SK-N-SH treated with all-trans-retinoic acid at 6 μM for 48 hours (cell line): ENCODE measurements at regions not wholly inside any gene's neighbourhood (a gene's known extent, or its start where the extent isn't known, plus 50 kb on each side); places are given as distances from the start of the nearest gene placed in this dataset.
"Not testable (repeated sequence)": the region's sequence is repeated elsewhere in the genome, so short reads cannot be mapped to it uniquely, and the experiment has no call there.

ENCODE experiments used
- ATAC-seq: fragments of 200-7000 bp; cut with Tn5 transposase; 3 replicates; pipeline ENCODE4 v1.9.1; 2020; ENCODE audit warnings: mild to moderate bottlenecking, moderate library complexity
- ARNTL ChIP-seq: fragments of 450-650 bp; formaldehyde crosslinking; IDR thresholded peaks from 2 replicates; pipeline ENCODE4 v1.5.0; 2020; ENCODE audit warnings: low read depth, mild to moderate bottlenecking, moderate library complexity, borderline replicate concordance
- BACH2 ChIP-seq: fragments of 250-450 bp; sonication (Bioruptor Pico); IDR thresholded peaks from 2 replicates; pipeline ENCODE4 v1.9.0; 2021; ENCODE audit warnings: mild to moderate bottlenecking, borderline replicate concordance
- CSDC2 ChIP-seq: fragments of 250-450 bp; sonication (Bioruptor Pico); IDR thresholded peaks from 2 replicates; pipeline ENCODE4 v1.5.0; 2020; ENCODE audit warnings: mild to moderate bottlenecking, moderate library complexity
- GLIS3 ChIP-seq: fragments of 250-450 bp; sonication (Bioruptor Pico); IDR thresholded peaks from 2 replicates; pipeline ENCODE4 v1.5.0; 2020; ENCODE audit warnings: mild to moderate bottlenecking, moderate library complexity
- ISL1 ChIP-seq: fragments of 250-450 bp; sonication (Bioruptor Pico); IDR thresholded peaks from 2 replicates; pipeline ENCODE4 v2.1.2; 2022; ENCODE audit warnings: mild to moderate bottlenecking, moderate library complexity
- OSR1 ChIP-seq: fragments of 250-450 bp; sonication (Bioruptor Pico); IDR thresholded peaks from 2 replicates; pipeline ENCODE4 v1.8.0; 2022; ENCODE audit warnings: moderate library complexity, mild to moderate bottlenecking, inconsistent platforms
- PPARA ChIP-seq: fragments of 250-450 bp; sonication (Bioruptor Pico); IDR thresholded peaks from 2 replicates; pipeline ENCODE4 v1.5.0; 2020; ENCODE audit warnings: mild to moderate bottlenecking, borderline replicate concordance
- RARB ChIP-seq: fragments of 250-450 bp; sonication (Bioruptor Pico); IDR thresholded peaks from 2 replicates; pipeline ENCODE4 v1.8.0; 2021; ENCODE audit warnings: mild to moderate bottlenecking, moderate library complexity
- TCF4 ChIP-seq: fragments of 250-450 bp; sonication (Bioruptor Pico); IDR thresholded peaks from 2 replicates; pipeline ENCODE4 v1.8.0; 2021; ENCODE audit warnings: mild to moderate bottlenecking, moderate library complexity, borderline replicate concordance
- TOX ChIP-seq: fragments of 250-450 bp; sonication (Bioruptor Pico); IDR thresholded peaks from 2 replicates; pipeline ENCODE4 v1.8.0; 2021; ENCODE audit warnings: mild to moderate bottlenecking, moderate library complexity, borderline replicate concordance
- ZFP3 ChIP-seq: fragments of 250-450 bp; sonication (Bioruptor Pico); IDR thresholded peaks from 2 replicates; pipeline ENCODE4 v1.5.0; 2020; ENCODE audit warnings: mild to moderate bottlenecking, moderate library complexity
- ZFP30 ChIP-seq: fragments of 450-650 bp; formaldehyde crosslinking; IDR thresholded peaks from 2 replicates; pipeline ENCODE4 v1.5.0; 2022; ENCODE audit warnings: mild to moderate bottlenecking, moderate library complexity
- ZNF565 ChIP-seq: fragments of 450-650 bp; formaldehyde crosslinking; conservative IDR thresholded peaks from 2 replicates; pipeline ENCODE4 v1.5.0; 2020; ENCODE audit warnings: low read depth, mild to moderate bottlenecking, moderate library complexity
- ZNF70 ChIP-seq: fragments of 450-650 bp; formaldehyde crosslinking; IDR thresholded peaks from 2 replicates; pipeline ENCODE4 v1.5.0; 2020; ENCODE audit warnings: mild to moderate bottlenecking, moderate library complexity
- ZNF8 ChIP-seq: fragments of 450-650 bp; formaldehyde crosslinking; IDR thresholded peaks from 2 replicates; pipeline ENCODE4 v1.5.0; 2020; ENCODE audit warnings: mild to moderate bottlenecking, moderate library complexity
- TF ChIP-seq, protein P1 (sequence below): fragments of 250-450 bp; sonication (Bioruptor Pico); IDR thresholded peaks from 2 replicates; pipeline ENCODE4 v1.5.0; 2020; ENCODE audit warnings: mild to moderate bottlenecking, moderate library complexity
- TF ChIP-seq, protein P2 (sequence below): fragments of 250-450 bp; sonication (Bioruptor Pico); IDR thresholded peaks from 2 replicates; pipeline ENCODE4 v1.8.0; 2020; ENCODE audit warnings: mild to moderate bottlenecking, moderate library complexity, borderline replicate concordance
- TF ChIP-seq, protein P3 (sequence below): fragments of 250-450 bp; sonication (Bioruptor Pico); IDR thresholded peaks from 2 replicates; pipeline ENCODE4 v1.5.1; 2021; ENCODE audit warnings: mild to moderate bottlenecking, moderate library complexity
- TF ChIP-seq, protein P4 (sequence below): fragments of 250-450 bp; sonication (Bioruptor Pico); IDR thresholded peaks from 2 replicates; pipeline ENCODE4 v1.8.0; 2021; ENCODE audit warnings: low read depth, mild to moderate bottlenecking, moderate library complexity, borderline replicate concordance

DNA sequence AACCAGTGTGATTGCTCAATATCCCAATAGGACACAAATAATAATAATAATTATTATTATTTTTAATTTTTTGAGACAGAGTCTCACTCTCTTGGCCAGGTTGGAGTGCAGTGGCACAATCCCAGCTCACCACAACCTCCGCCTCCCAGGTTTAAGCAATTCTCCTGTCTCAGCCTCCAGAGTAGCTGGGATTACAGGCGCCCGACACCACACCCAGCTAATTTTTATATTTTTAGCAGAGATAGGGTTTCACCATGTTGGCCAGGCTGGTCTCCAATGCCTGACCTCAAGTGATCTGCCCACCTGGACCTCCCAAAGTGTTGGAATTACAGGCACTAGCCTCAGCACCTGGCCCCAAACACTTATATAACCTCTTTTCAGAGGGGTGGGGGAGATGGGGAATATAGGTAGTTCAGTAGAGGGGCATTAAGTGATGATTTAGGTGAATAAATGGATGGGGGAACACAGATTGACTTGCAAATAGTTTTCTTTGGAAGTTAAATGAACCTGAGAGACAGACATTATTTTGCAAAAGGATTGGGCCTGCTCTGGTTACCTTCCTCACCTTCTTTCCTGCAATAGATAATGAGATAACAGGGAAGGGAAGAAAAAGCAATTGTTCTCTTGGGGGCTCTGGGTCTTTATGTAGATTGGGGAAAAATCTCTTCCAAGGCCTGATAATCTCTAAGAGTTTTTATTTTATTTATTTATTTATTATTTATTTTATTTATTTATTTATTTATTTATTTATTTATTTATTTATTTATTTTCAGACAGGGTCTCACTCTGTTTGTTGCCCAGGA lies 57.7 kb downstream of the RESF1 start:
- TF ChIP-seq RARB (CRISPR knock-in tag) = no peak
- no peak for TF ChIP-seq OSR1 (CRISPR knock-in tag)
- no peak for TF ChIP-seq ZNF70 (CRISPR knock-in tag)
- no peak for TF ChIP-seq PPARA (CRISPR knock-in tag)
- TF ChIP-seq ARNTL (CRISPR knock-in tag) = no peak
- TF ChIP-seq, protein P1, sequence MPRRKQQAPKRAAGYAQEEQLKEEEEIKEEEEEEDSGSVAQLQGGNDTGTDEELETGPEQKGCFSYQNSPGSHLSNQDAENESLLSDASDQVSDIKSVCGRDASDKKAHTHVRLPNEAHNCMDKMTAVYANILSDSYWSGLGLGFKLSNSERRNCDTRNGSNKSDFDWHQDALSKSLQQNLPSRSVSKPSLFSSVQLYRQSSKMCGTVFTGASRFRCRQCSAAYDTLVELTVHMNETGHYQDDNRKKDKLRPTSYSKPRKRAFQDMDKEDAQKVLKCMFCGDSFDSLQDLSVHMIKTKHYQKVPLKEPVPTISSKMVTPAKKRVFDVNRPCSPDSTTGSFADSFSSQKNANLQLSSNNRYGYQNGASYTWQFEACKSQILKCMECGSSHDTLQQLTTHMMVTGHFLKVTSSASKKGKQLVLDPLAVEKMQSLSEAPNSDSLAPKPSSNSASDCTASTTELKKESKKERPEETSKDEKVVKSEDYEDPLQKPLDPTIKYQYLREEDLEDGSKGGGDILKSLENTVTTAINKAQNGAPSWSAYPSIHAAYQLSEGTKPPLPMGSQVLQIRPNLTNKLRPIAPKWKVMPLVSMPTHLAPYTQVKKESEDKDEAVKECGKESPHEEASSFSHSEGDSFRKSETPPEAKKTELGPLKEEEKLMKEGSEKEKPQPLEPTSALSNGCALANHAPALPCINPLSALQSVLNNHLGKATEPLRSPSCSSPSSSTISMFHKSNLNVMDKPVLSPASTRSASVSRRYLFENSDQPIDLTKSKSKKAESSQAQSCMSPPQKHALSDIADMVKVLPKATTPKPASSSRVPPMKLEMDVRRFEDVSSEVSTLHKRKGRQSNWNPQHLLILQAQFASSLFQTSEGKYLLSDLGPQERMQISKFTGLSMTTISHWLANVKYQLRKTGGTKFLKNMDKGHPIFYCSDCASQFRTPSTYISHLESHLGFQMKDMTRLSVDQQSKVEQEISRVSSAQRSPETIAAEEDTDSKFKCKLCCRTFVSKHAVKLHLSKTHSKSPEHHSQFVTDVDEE = no peak
- TF ChIP-seq, protein P2, sequence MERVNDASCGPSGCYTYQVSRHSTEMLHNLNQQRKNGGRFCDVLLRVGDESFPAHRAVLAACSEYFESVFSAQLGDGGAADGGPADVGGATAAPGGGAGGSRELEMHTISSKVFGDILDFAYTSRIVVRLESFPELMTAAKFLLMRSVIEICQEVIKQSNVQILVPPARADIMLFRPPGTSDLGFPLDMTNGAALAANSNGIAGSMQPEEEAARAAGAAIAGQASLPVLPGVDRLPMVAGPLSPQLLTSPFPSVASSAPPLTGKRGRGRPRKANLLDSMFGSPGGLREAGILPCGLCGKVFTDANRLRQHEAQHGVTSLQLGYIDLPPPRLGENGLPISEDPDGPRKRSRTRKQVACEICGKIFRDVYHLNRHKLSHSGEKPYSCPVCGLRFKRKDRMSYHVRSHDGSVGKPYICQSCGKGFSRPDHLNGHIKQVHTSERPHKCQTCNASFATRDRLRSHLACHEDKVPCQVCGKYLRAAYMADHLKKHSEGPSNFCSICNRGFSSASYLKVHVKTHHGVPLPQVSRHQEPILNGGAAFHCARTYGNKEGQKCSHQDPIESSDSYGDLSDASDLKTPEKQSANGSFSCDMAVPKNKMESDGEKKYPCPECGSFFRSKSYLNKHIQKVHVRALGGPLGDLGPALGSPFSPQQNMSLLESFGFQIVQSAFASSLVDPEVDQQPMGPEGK (CRISPR knock-in tag) = no peak
- TF ChIP-seq GLIS3 (CRISPR knock-in tag) = no peak
- no peak for TF ChIP-seq ZFP30 (CRISPR knock-in tag)
- no peak for ATAC-seq

DNA sequence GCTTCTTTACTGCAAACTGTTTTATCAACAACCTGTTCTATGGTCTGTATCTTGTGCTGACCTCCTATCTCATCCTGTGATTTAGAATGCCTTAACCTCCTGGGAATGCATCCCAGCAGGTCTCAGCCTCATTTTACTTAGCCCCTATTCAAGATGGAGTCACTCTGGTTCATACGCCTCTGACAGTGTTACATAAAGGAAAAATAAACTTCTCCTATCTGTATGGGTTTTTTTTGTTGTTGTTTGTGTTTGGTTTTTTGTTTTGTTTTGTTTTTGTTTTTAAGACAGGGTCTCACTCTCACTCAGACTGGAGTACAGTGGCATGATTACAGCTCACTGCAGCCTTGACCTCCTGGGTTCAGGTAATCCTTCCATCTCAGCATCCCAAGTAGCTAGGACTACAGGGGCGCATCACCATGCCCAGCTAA lies 62.1 kb downstream of the RESF1 start:
- ATAC-seq = no peak
- no peak for TF ChIP-seq ISL1 (CRISPR knock-in tag)
- TF ChIP-seq ARNTL (CRISPR knock-in tag) = no peak
- no peak for TF ChIP-seq TOX (CRISPR knock-in tag)
- no peak for TF ChIP-seq PPARA (CRISPR knock-in tag)
- no peak for TF ChIP-seq ZFP3
- TF ChIP-seq, protein P1 = no peak
- TF ChIP-seq ZFP30 (CRISPR knock-in tag) = no peak
- TF ChIP-seq ZNF70 (CRISPR knock-in tag) = no peak
- TF ChIP-seq TCF4 = no peak
- TF ChIP-seq, protein P2 (CRISPR knock-in tag) = no peak

DNA sequence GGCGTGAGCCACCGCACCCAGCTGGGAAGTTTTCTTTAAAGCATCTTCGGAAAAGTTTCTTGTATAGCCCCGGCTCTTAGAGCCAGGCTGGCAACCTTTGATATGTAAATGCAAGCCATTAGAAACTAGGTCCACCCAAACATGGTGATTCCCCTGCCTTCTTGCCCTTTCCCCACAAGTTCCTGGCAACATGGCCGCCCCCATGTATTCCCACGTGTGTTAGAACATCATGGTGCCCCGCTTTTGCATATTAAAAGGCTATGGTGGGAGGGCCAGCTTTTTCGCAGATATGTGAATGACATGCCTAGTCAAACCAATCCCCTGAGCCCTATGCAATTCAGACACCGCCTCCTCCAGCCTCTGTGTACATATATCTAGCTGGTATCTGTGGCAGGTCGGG lies 63.2 kb downstream of the RESF1 start:
- not testable (repeated sequence) for ATAC-seq

DNA sequence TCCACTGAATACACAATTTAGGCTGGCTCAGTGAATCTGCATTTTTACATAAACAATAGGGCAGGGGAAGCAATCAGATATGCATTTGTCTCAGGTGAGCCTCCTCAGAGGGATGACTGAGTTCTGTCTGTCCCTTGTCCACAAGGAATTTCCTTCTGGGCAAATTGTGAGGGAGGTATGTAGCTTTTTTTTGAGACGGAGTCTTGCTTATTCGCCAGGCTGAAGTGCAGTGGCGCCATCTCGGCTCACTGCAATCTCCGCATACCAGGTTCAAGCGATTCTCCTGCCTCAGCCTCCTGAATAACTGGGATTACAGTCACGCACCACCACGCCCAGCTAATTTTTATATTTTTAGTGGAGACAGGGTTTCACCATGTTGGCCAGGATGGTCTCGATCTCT lies 64.6 kb downstream of the RESF1 start:
- ATAC-seq = not testable (repeated sequence)

DNA sequence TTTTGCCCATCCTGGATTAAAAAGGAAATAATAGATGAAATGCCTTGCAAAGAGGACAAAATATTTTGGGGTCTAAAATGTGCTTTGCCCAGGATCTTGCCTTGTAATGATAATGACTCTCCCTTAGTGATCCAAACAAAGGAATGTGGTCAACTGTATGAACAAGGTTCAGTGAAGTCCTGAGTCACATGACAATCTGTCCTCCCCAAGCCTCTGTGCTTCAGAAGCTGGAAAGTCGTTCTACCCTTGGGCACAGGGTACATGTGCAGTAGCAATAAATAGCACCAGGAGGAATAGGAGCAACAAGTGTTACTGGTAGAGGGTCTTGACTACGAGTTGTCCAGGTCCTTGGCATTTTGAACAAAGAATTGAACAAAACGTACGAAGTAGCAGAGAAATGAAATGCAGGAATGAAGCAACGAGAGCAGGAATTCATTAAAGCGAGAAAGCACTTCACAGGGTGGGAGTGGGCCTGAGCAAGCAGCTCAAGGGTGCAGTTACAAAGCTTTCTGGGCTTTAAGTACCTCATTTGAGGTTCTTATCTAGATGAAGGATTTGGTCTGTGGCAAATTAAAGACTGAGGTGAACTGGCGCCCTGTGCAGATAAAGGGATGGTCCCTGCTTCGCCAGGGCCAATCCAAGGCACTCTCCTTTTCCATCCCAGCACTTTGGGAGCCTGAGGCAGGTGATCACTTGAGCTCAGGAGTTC lies 65.8 kb downstream of the RESF1 start:
- no peak for ATAC-seq
- no peak for TF ChIP-seq BACH2 (CRISPR knock-in tag)
- no peak for TF ChIP-seq ZNF565 (CRISPR knock-in tag)
- no peak for TF ChIP-seq ZNF8
- TF ChIP-seq, protein P3, sequence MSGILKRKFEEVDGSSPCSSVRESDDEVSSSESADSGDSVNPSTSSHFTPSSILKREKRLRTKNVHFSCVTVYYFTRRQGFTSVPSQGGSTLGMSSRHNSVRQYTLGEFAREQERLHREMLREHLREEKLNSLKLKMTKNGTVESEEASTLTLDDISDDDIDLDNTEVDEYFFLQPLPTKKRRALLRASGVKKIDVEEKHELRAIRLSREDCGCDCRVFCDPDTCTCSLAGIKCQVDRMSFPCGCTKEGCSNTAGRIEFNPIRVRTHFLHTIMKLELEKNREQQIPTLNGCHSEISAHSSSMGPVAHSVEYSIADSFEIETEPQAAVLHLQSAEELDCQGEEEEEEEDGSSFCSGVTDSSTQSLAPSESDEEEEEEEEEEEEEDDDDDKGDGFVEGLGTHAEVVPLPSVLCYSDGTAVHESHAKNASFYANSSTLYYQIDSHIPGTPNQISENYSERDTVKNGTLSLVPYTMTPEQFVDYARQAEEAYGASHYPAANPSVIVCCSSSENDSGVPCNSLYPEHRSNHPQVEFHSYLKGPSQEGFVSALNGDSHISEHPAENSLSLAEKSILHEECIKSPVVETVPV = no peak
- TF ChIP-seq, protein P4, sequence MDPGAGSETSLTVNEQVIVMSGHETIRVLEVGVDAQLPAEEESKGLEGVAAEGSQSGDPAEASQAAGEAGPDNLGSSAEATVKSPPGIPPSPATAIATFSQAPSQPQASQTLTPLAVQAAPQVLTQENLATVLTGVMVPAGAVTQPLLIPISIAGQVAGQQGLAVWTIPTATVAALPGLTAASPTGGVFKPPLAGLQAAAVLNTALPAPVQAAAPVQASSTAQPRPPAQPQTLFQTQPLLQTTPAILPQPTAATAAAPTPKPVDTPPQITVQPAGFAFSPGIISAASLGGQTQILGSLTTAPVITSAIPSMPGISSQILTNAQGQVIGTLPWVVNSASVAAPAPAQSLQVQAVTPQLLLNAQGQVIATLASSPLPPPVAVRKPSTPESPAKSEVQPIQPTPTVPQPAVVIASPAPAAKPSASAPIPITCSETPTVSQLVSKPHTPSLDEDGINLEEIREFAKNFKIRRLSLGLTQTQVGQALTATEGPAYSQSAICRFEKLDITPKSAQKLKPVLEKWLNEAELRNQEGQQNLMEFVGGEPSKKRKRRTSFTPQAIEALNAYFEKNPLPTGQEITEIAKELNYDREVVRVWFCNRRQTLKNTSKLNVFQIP (CRISPR knock-in tag) = no peak
- no peak for TF ChIP-seq ZFP3
- TF ChIP-seq TOX (CRISPR knock-in tag) = no peak
- TF ChIP-seq GLIS3 (CRISPR knock-in tag) = no peak
- no peak for TF ChIP-seq ARNTL (CRISPR knock-in tag)
- TF ChIP-seq ISL1 (CRISPR knock-in tag) = no peak
- no peak for TF ChIP-seq CSDC2
- TF ChIP-seq TCF4 = no peak
- no peak for TF ChIP-seq RARB (CRISPR knock-in tag)
